Panc1 (cell line): ENCODE measurements at regions not wholly inside any gene's neighbourhood (a gene's known extent, or its start where the extent isn't known, plus 50 kb on each side); places are given as distances from the start of the nearest gene placed in this dataset.
"Not testable (repeated sequence)": the region's sequence is repeated elsewhere in the genome, so short reads cannot be mapped to it uniquely, and the experiment has no call there.

Source experiments
- ATAC-seq: fragments of 200-7000 bp; cut with Tn5 transposase; 2 replicates; pipeline ENCODE4 v1.9.1; 2020; ENCODE audit warnings: mild to moderate bottlenecking, moderate library complexity
- BruUV-seq: library from RNA; stranded (reverse); fragments of 400-500 nt; replicated peaks from 2 replicates; lab custom pipeline; 2021; lab: Mats Ljungman, UMichigan
- CTCF ChIA-PET: fragments of 300-600 bp; sonication (Branson Sonifier 250); formaldehyde crosslinking; loops from one replicate; lab custom pipeline; 2022; ENCODE audit warnings: antibody characterized with exemption; lab: Charles Lee
- POLR2A ChIA-PET: fragments of 300-600 bp; sonication (Branson Sonifier 250); formaldehyde crosslinking; loops from one replicate; lab custom pipeline; 2022; ENCODE audit warnings: antibody characterized with exemption; lab: Charles Lee
- DNase-seq: peaks from one replicate; pipeline ENCODE4 v3.0.0-alpha.2; 2010; ENCODE audit warnings: low read depth, low spot score
- H3K27ac ChIP-seq: 2 replicates; pipeline ENCODE4 v1.5.1; 2011; ENCODE audit warnings: mild to moderate bottlenecking, low read length, inconsistent platforms
- H3K27me3 ChIP-seq: fragments of 200-500 bp; sonication (Bioruptor generic); 2 replicates; pipeline ENCODE4 v1.6.0; 2014; ENCODE audit warnings: low read length, inconsistent platforms; ENCODE audit not compliant: control insufficient read depth, insufficient read depth
- H3K36me3 ChIP-seq: fragments of 200-500 bp; sonication (Bioruptor generic); 2 replicates; pipeline ENCODE4 v1.5.1; 2014; ENCODE audit warnings: inconsistent platforms, mild to moderate bottlenecking, low read length, moderate library complexity; ENCODE audit not compliant: control insufficient read depth, insufficient read depth
- H3K4me1 ChIP-seq: 2 replicates; pipeline ENCODE4 v1.5.1; 2011; ENCODE audit warnings: inconsistent platforms, mild to moderate bottlenecking, low read length, moderate library complexity; ENCODE audit not compliant: control insufficient read depth, insufficient read depth
- H3K4me3 ChIP-seq, 2 experiments: 2 replicates each; pipeline ENCODE4 v1.5.1; 2011 to 2012; ENCODE audit warnings: low read depth in 2 of 2, low read length in 2 of 2, mild to moderate bottlenecking in 2 of 2, inconsistent platforms in 1 of 2, moderate library complexity in 1 of 2
- H3K9me3 ChIP-seq: fragments of 200-500 bp; sonication (Bioruptor generic); 2 replicates; pipeline ENCODE4 v1.5.1; 2014; ENCODE audit warnings: low read depth, mild to moderate bottlenecking, inconsistent platforms, low read length, moderate library complexity; ENCODE audit not compliant: control insufficient read depth, insufficient read depth
- POLR2AphosphoS5 ChIP-seq: IDR thresholded peaks from 2 replicates; pipeline ENCODE4 v1.6.1; 2012; ENCODE audit warnings: mild to moderate bottlenecking, low read depth, low read length, moderate library complexity
- SIN3A ChIP-seq: IDR thresholded peaks from 2 replicates; pipeline ENCODE4 v1.6.1; 2012; ENCODE audit warnings: low read depth, mild to moderate bottlenecking, low read length, moderate library complexity, borderline replicate concordance; ENCODE audit not compliant: insufficient read depth
- TCF7L2 ChIP-seq: IDR thresholded peaks from 2 replicates; pipeline ENCODE4 v1.6.1; 2011; ENCODE audit warnings: mild to moderate bottlenecking, low read depth, low read length, inconsistent platforms
- in situ Hi-C: cut with HindIII; loops from 2 replicates; pipeline ENCODE4 v1.10.0; 2016; ENCODE audit warnings: low sequenced_read_pairs, low pct_unique_long_range_greater_than_20kb
- intact Hi-C: fragments of 100-400 bp; cut with micrococcal nuclease; formaldehyde crosslinking; loops from one replicate; pipeline ENCODE4 v1.10.0; 2022; ENCODE audit not compliant: unreplicated experiment
- TF ChIP-seq, protein P1 (sequence below): fragments of 450-650 bp; IDR thresholded peaks from 2 replicates; pipeline ENCODE4 v1.5.1; 2017; ENCODE audit warnings: mild to moderate bottlenecking
- TF ChIP-seq, protein P2 (sequence below), 2 experiments: IDR thresholded peaks; 2 replicates each; pipeline ENCODE4 v1.6.1; 2011 to 2012; ENCODE audit warnings: low read depth in 2 of 2, control low read depth in 1 of 2, low read length in 1 of 2, mild to moderate bottlenecking in 1 of 2, moderate library complexity in 1 of 2; ENCODE audit not compliant: insufficient read depth in 1 of 2

DNA sequence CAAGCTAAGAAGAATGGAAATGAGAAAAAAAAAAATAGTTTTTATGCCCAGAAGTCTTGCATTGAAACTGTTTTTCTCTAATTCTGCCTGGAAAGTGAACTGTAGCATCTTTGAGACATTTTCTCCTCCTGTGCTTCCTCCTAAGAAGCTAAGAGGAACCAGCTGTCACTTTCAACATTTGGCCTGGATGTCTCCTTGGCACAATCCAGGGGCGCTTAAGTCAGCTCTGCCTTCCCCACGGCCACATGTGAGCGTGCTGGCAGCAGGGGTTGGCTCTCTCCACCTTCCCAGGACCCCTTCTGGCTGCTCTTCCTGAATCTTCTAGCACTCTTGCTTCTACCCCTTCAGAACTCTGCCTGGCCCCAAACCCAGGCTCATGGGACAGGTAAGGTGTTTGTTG, 289.6 kb upstream of the ADARB2 start:
- no peak overlapping the region for H3K27ac ChIP-seq
- CTCF ChIA-PET, result no interaction called here
- no peaks in the 10 kb centered on the region for H3K36me3 ChIP-seq
- H3K9me3 ChIP-seq, result no peaks in the 10 kb centered on the region
- in situ Hi-C loops, result no loop called here
- H3K4me1 ChIP-seq, result no peaks in the 10 kb centered on the region
- BruUV-seq, result no TSS peak
- POLR2A ChIA-PET, result no interaction called here
- H3K27me3 ChIP-seq, result no peaks in the 10 kb centered on the region
- no peak overlapping the region for H3K4me3 ChIP-seq
- intact Hi-C loops, result no loop called here
- TF ChIP-seq POLR2AphosphoS5 (no peak), TCF7L2 (no peak), SIN3A (no peak)
- TF ChIP-seq, protein P1, sequence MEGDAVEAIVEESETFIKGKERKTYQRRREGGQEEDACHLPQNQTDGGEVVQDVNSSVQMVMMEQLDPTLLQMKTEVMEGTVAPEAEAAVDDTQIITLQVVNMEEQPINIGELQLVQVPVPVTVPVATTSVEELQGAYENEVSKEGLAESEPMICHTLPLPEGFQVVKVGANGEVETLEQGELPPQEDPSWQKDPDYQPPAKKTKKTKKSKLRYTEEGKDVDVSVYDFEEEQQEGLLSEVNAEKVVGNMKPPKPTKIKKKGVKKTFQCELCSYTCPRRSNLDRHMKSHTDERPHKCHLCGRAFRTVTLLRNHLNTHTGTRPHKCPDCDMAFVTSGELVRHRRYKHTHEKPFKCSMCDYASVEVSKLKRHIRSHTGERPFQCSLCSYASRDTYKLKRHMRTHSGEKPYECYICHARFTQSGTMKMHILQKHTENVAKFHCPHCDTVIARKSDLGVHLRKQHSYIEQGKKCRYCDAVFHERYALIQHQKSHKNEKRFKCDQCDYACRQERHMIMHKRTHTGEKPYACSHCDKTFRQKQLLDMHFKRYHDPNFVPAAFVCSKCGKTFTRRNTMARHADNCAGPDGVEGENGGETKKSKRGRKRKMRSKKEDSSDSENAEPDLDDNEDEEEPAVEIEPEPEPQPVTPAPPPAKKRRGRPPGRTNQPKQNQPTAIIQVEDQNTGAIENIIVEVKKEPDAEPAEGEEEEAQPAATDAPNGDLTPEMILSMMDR, result no peak
- TF ChIP-seq, protein P2, sequence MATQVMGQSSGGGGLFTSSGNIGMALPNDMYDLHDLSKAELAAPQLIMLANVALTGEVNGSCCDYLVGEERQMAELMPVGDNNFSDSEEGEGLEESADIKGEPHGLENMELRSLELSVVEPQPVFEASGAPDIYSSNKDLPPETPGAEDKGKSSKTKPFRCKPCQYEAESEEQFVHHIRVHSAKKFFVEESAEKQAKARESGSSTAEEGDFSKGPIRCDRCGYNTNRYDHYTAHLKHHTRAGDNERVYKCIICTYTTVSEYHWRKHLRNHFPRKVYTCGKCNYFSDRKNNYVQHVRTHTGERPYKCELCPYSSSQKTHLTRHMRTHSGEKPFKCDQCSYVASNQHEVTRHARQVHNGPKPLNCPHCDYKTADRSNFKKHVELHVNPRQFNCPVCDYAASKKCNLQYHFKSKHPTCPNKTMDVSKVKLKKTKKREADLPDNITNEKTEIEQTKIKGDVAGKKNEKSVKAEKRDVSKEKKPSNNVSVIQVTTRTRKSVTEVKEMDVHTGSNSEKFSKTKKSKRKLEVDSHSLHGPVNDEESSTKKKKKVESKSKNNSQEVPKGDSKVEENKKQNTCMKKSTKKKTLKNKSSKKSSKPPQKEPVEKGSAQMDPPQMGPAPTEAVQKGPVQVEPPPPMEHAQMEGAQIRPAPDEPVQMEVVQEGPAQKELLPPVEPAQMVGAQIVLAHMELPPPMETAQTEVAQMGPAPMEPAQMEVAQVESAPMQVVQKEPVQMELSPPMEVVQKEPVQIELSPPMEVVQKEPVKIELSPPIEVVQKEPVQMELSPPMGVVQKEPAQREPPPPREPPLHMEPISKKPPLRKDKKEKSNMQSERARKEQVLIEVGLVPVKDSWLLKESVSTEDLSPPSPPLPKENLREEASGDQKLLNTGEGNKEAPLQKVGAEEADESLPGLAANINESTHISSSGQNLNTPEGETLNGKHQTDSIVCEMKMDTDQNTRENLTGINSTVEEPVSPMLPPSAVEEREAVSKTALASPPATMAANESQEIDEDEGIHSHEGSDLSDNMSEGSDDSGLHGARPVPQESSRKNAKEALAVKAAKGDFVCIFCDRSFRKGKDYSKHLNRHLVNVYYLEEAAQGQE (IDR thresholded peaks at IDR 0.05; ENCODE audit: insufficient read depth in 1 of 2, low read depth in 2 of 2, low read length in 1 of 2), result no peak
- ATAC-seq (no peak), DNase-seq (no peak)

DNA sequence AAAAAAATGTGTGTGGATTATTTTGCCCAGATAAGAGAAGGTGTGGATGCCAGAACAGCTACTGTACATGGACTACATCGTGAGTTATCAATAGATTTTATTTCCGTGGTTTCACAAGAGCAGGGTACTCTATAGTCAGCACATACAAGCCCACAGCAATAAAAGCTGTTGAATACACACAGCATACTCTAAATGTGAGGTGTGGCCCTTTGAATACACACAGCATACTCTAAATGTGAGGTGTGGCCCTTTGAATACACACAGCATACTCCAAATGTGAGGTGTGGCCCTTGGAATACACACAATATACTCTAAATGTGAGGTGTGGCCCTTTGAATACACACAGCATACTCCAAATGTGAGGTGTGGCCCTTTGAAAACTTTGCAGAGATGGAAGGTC, 287.4 kb upstream of the ADARB2 start:
- intact Hi-C loops, H3K4me1 ChIP-seq, DNase-seq, H3K36me3 ChIP-seq, H3K27me3 ChIP-seq, ATAC-seq, H3K4me3 ChIP-seq, in situ Hi-C loops, H3K9me3 ChIP-seq, H3K27ac ChIP-seq, POLR2A ChIA-PET, BruUV-seq, CTCF ChIA-PET: not testable (repeated sequence)

DNA sequence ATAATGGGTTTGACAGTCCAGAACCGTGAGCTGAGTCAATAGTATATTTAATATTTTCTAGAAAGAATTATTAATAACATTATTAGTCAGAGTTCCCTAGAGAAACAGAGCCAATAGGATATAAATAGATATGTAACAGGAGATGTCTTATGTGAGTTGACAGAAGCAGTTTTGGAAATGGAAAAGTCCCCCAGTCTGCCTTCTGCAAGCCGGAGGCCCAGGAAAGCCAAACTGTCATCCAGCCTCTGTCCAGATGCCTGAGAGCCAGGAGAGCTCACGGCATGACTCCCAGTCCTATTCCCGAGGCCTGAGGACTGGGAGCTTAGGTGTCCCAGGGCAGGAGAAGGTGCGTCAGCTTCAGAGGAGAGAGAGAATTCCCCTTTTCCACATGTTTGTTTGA, 286.4 kb upstream of the ADARB2 start:
- Histone ChIP-seq H3K27me3 (no peaks in the 10 kb centered on the region), H3K27ac (no peak overlapping the region), H3K4me1 (no peaks in the 10 kb centered on the region), H3K4me3 (no peak overlapping the region), H3K36me3 (no peaks in the 10 kb centered on the region), H3K9me3 (no peaks in the 10 kb centered on the region)
- in situ Hi-C loops, result no loop called here
- no peak for TF ChIP-seq TCF7L2
- no peak for TF ChIP-seq POLR2AphosphoS5
- TF ChIP-seq SIN3A, result no peak
- TF ChIP-seq, protein P1, result no peak
- TF ChIP-seq, protein P2 (IDR thresholded peaks at IDR 0.05; ENCODE audit: insufficient read depth in 1 of 2, low read depth in 2 of 2, low read length in 1 of 2), result no peak
- ChIA-PET POLR2A (no interaction called here), CTCF (no interaction called here)
- DNase-seq (no peak), ATAC-seq (no peak)
- no TSS peak for BruUV-seq
- intact Hi-C loops, result no loop called here
